Left lung (tissue), 4 donors: ENCODE measurements at regions not wholly inside any gene's neighbourhood (a gene's known extent, or its start where the extent isn't known, plus 50 kb on each side); places are given as distances from the start of the nearest gene placed in this dataset.

ENCODE experiments used
- ATAC-seq: fragments of 200-7000 bp; cut with Tn5 transposase; one replicate; pipeline ENCODE4 v1.9.1; 2020; ENCODE audit warnings: moderate library complexity
- DNase-seq, 4 donors: peaks; one replicate each; pipeline ENCODE4 v3.0.0-alpha.2; 2013 to 2020
- H3K27ac ChIP-seq, 2 donors: fragments of 200-600 bp; sonication (generic) in 1 of 2; one replicate each; pipeline versions ENCODE4 v1.5.0 to v1.8.0; 2020 to 2021
- H3K27me3 ChIP-seq, 2 donors: fragments of 200-600 bp; sonication (generic) in 1 of 2; one replicate each; pipeline versions ENCODE4 v1.5.0 to v1.8.0; 2020 to 2021
- H3K36me3 ChIP-seq, 2 donors: fragments of 200-600 bp; sonication (generic) in 1 of 2; one replicate each; pipeline versions ENCODE4 v1.5.0 to v1.8.0; 2020 to 2021
- H3K4me1 ChIP-seq, 2 donors: fragments of 200-600 bp; one replicate each; pipeline ENCODE4 v1.8.0; 2021
- H3K4me3 ChIP-seq, 2 donors: fragments of 200-600 bp; sonication (generic) in 1 of 2; one replicate each; pipeline versions ENCODE4 v1.5.0 to v1.8.0; 2020 to 2021; ENCODE audit warnings: mild to moderate bottlenecking in 1 of 2
- H3K9me3 ChIP-seq, 2 donors: fragments of 200-600 bp; sonication (generic) in 1 of 2; one replicate each; pipeline versions ENCODE4 v1.5.0 to v1.8.0; 2020 to 2021
- CTCF ChIP-seq, 2 donors: fragments of 200-600 bp; sonication (generic) in 1 of 2; IDR thresholded peaks; one replicate each; pipeline versions ENCODE4 v1.5.0 to v1.8.0; 2021; ENCODE audit warnings: antibody characterized with exemption in 2 of 2
- intact Hi-C, 2 donors: fragments of 100-400 bp; cut with DNase I; formaldehyde crosslinking; loops; one replicate each; pipeline versions ENCODE4 v1.11.2 to v1.14.2; 2022
- donor health status: DM: no; HTN: yes; CAD: no.
- donor health status: DM: no; HTN: no; CAD: no.

- Histone ChIP-seq H3K4me1 (no peaks in the 10 kb centered on the region), H3K9me3 (no peaks in the 10 kb centered on the region), H3K27ac (no peak overlapping the region), H3K27me3 (no peaks in the 10 kb centered on the region), H3K36me3 (no peaks in the 10 kb centered on the region), H3K4me3 (no peak overlapping the region)
- peak in 1 of 4 donors; percentile 21 for DNase-seq
- intact Hi-C loops: no loop called here
- no peak for TF ChIP-seq CTCF (IDR thresholded peaks at IDR 0.05)
- no peak for ATAC-seq
Observed at GRCh38 chr4:124415146-124415545, 297.4 kb downstream of the ANKRD50 start.

DNA sequence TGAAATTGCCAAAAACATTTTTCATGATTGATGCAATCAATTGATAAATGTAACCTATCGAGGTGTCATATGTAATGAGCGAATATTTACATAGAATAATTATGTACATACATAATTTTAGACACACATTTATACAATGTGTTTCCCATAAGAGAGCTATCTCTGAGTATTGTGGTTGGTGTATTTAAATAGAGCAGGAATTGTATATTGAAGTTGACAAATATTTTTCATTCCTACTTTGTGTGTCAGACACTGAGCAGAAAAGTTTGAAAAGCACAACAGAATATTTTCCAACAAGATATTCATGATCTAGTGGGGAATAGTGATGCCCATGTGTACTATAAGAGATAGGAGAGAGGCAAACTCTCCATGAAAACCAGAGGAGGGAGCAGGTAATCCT, 295.2 kb downstream of the ANKRD50 start:
- DNase-seq (no peak), ATAC-seq (no peak)
- Histone ChIP-seq H3K9me3 (no peaks in the 10 kb centered on the region), H3K27me3 (no peaks in the 10 kb centered on the region), H3K36me3 (no peaks in the 10 kb centered on the region), H3K4me3 (no peak overlapping the region), H3K4me1 (no peaks in the 10 kb centered on the region), H3K27ac (no peak overlapping the region)
- no peak for TF ChIP-seq CTCF (IDR thresholded peaks at IDR 0.05)
- intact Hi-C loops: no loop called here

DNA sequence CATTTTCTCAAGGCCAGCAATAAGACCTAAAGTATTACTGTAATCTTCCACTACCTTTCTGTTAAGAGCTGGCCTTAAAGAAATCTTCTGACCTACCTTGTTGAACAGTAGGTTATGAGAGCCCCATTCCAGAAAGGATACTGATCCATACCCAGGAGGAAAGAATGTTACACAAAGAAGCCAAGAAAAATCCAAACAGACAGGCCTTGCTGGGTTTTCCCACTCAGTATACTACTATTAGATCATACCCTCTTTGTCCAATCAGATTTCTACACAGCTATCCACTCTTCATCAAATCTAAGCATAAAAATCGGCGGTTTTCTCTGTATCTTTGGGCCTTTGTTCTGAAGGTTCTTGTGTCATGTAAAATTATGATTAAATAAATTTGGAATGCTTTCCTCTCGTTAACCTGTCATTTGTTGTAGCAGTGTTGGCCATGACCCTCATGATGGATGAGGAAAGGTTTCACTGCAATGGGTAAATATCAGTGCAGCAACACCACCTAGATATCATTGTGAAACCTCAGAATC, 292.3 kb downstream of the ANKRD50 start:
- Histone ChIP-seq H3K4me3 (no peak overlapping the region), H3K27ac (no peak overlapping the region), H3K27me3 (no peaks in the 10 kb centered on the region), H3K36me3 (no peaks in the 10 kb centered on the region), H3K4me1 (no peaks in the 10 kb centered on the region), H3K9me3 (no peaks in the 10 kb centered on the region)
- no peak for TF ChIP-seq CTCF (IDR thresholded peaks at IDR 0.05)
- intact Hi-C loops: no loop called here
- ATAC-seq: no peak
- no peak for DNase-seq

DNA sequence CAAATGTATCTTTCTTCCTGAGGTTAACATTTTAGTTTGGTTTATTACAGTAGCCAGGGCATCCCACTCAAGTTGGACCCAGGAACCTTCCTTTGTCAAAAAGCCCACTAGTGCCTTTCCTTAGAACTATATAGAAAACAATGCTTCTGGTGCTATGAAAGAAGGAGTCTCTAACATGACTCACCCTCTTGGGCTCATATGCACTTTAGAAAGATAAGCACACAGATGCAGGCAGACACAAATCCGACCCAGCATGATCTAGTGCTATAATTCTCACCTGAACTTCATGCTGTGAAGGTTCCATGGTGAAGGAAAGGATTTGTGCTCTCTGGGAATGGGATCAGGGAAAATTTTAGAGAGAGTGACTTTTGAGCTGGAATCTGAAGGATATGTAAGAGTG, 289.4 kb downstream of the ANKRD50 start:
- Histone ChIP-seq H3K9me3 (no peaks in the 10 kb centered on the region), H3K27ac (no peak overlapping the region), H3K4me3 (no peak overlapping the region), H3K4me1 (no peaks in the 10 kb centered on the region), H3K27me3 (no peaks in the 10 kb centered on the region), H3K36me3 (no peaks in the 10 kb centered on the region)
- DNase-seq: no peak
- no peak for ATAC-seq
- no peak for TF ChIP-seq CTCF (IDR thresholded peaks at IDR 0.05)
- intact Hi-C loops: no loop called here

DNA sequence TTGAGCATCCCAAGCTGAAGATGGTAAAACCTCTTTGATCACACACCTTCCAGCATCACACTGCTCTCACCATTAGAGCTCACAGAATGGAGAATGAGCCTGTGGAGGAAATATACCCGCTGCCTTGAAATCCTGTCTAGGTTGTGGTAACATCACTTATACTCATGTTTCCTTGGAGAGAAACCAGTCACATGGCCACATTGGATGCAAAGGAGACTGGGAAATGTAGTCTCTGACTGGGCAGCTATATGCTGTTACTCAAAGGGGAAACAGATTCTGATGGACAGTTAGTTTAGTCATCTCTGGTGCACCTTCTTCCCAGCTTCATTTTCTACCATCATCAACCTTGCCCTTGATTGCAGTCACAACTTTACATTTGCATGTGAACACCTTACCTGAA, 286.3 kb downstream of the ANKRD50 start:
- H3K4me1 ChIP-seq: peaks cover 0 to 5% of the 10 kb centered on the region in 2 donors
- no peak overlapping the region for H3K27ac ChIP-seq
- H3K27me3 ChIP-seq: no peaks in the 10 kb centered on the region
- TF ChIP-seq CTCF (IDR thresholded peaks at IDR 0.05): no peak
- no peak for DNase-seq
- intact Hi-C loops: no loop called here
- no peak for ATAC-seq
- H3K4me3 ChIP-seq: no peak overlapping the region
- H3K36me3 ChIP-seq: no peaks in the 10 kb centered on the region
- no peaks in the 10 kb centered on the region for H3K9me3 ChIP-seq
